Activated CD8-positive, alpha-beta memory T cell treated with anti-CD3 and anti-CD28 coated beads, Interleukin-2, amount 50 U/mL, for 48 hours (primary cell): ENCODE measurements at regions not wholly inside any gene's neighbourhood (a gene's known extent, or its start where the extent isn't known, plus 50 kb on each side); places are given as distances from the start of the nearest gene placed in this dataset.
A peak's percentile ranks its signal among the peaks of the same experiment; 100 is the strongest.

Experiments used
- DNase-seq: peaks from one replicate; pipeline ENCODE4 v3.0.0-alpha.2; 2020

GRCh38 chr18:10009321-10010144 lies 95.7 kb downstream of the VAPA start:
- DNase-seq, result no peak

- no peak for DNase-seq
These were observed 96.8 kb downstream of the VAPA start for GRCh38 chr18:10010611-10011015.

- DNase-seq, result no peak
These were observed 97.2 kb downstream of the VAPA start for GRCh38 chr18:10011061-10011460.

- no peak for DNase-seq
These were observed 97.9 kb downstream of the VAPA start for GRCh38 chr18:10011751-10012150.

- no peak for DNase-seq
These were observed 98.7 kb downstream of the VAPA start for GRCh38 chr18:10012526-10012925.

- no peak for DNase-seq
These were observed 100.1 kb downstream of the VAPA start for GRCh38 chr18:10013621-10014543.

GRCh38 chr18:10015288-10015701 lies 101.5 kb downstream of the VAPA start:
- DNase-seq, result no peak

- DNase-seq, result no peak
These were observed 102.4 kb downstream of the VAPA start for GRCh38 chr18:10015941-10016819.

GRCh38 chr18:10017043-10017442 lies 103.2 kb downstream of the VAPA start:
- DNase-seq, result no peak

GRCh38 chr18:10018289-10018688 lies 104.5 kb downstream of the VAPA start:
- DNase-seq, result no peak

GRCh38 chr18:10020171-10020570 lies 106.4 kb downstream of the VAPA start:
- DNase-seq, result no peak

- DNase-seq, result no peak
These were observed 108.5 kb downstream of the VAPA start for GRCh38 chr18:10022365-10022764.

GRCh38 chr18:10023853-10024570 lies 110.2 kb downstream of the VAPA start:
- no peak for DNase-seq

- no peak for DNase-seq
These were observed 112.2 kb downstream of the VAPA start for GRCh38 chr18:10025711-10026670.

- no peak for DNase-seq
These were observed 113.2 kb downstream of the VAPA start for GRCh38 chr18:10027031-10027430.

GRCh38 chr18:10027461-10027860 lies 113.6 kb downstream of the VAPA start:
- DNase-seq, result no peak

- no peak for DNase-seq
These were observed 115.9 kb downstream of the VAPA start for GRCh38 chr18:10029711-10030110.

- DNase-seq, result no peak
These were observed 117.2 kb downstream of the VAPA start for GRCh38 chr18:10030816-10031541.

GRCh38 chr18:10032331-10033015 lies 118.7 kb downstream of the VAPA start:
- peak; percentile 71 for DNase-seq

- DNase-seq, result no peak
These were observed 119.2 kb downstream of the VAPA start for GRCh38 chr18:10033016-10033399.
